HT1080 (cell line): ENCODE measurements at regions not wholly inside any gene's neighbourhood (a gene's known extent, or its start where the extent isn't known, plus 50 kb on each side); places are given as distances from the start of the nearest gene placed in this dataset.
A peak's percentile ranks its signal among the peaks of the same experiment; 100 is the strongest.
"Not testable (repeated sequence)": the region's sequence is repeated elsewhere in the genome, so short reads cannot be mapped to it uniquely, and the experiment has no call there.

Source experiments
- DNase-seq: peaks from one replicate; pipeline ENCODE4 v3.0.0-alpha.2; 2015; ENCODE audit warnings: low read depth

- no peak for DNase-seq
Observed at GRCh38 chr13:61215601-61216000, 200.0 kb downstream of the PCDH20 start.

GRCh38 chr13:61215116-61215515 lies 200.5 kb downstream of the PCDH20 start:
- no peak for DNase-seq

GRCh38 chr13:61214551-61214950 lies 201.1 kb downstream of the PCDH20 start:
- DNase-seq, result no peak

- not testable (repeated sequence) for DNase-seq
Observed at GRCh38 chr13:61205898-61206297, 209.8 kb downstream of the PCDH20 start.

GRCh38 chr13:61204025-61204424 lies 211.6 kb downstream of the PCDH20 start:
- no peak for DNase-seq

- DNase-seq, result no peak
Observed at GRCh38 chr13:61202042-61202441, 213.6 kb downstream of the PCDH20 start.

GRCh38 chr13:61192826-61193225 lies 222.8 kb downstream of the PCDH20 start:
- DNase-seq, result peak; percentile 2

- DNase-seq, result no peak
Observed at GRCh38 chr13:61188057-61188456, 227.6 kb downstream of the PCDH20 start.

- no peak for DNase-seq
Observed at GRCh38 chr13:61187471-61187870, 228.2 kb downstream of the PCDH20 start.

- DNase-seq, result no peak
Observed at GRCh38 chr13:61183670-61184069, 232.0 kb downstream of the PCDH20 start.

- DNase-seq, result no peak
Observed at GRCh38 chr13:61180234-61180633, 235.4 kb downstream of the PCDH20 start.

GRCh38 chr13:61179741-61180140 lies 235.9 kb downstream of the PCDH20 start:
- DNase-seq, result no peak

- no peak for DNase-seq
Observed at GRCh38 chr13:61170856-61171255, 244.8 kb downstream of the PCDH20 start.

GRCh38 chr13:61162636-61163035 lies 253.0 kb downstream of the PCDH20 start:
- peak; percentile 63 for DNase-seq

- DNase-seq, result no peak
Observed at GRCh38 chr13:61162106-61162505, 253.5 kb downstream of the PCDH20 start.

- no peak for DNase-seq
Observed at GRCh38 chr13:61156753-61157152, 258.9 kb downstream of the PCDH20 start.

GRCh38 chr13:61151062-61151461 lies 264.6 kb downstream of the PCDH20 start:
- no peak for DNase-seq

- no peak for DNase-seq
Observed at GRCh38 chr13:61149331-61149730, 266.3 kb downstream of the PCDH20 start.

- DNase-seq, result peak; percentile 15
Observed at GRCh38 chr13:61148691-61149315, 266.8 kb downstream of the PCDH20 start.

GRCh38 chr13:61148211-61148610 lies 267.4 kb downstream of the PCDH20 start:
- no peak for DNase-seq

- no peak for DNase-seq
Observed at GRCh38 chr13:61146571-61146970, 269.1 kb downstream of the PCDH20 start.

GRCh38 chr13:61146158-61146557 lies 269.5 kb downstream of the PCDH20 start:
- no peak for DNase-seq

- no peak for DNase-seq
Observed at GRCh38 chr13:61144834-61145593, 270.6 kb downstream of the PCDH20 start.
